Breast epithelium (tissue), 4 donors: ENCODE measurements at regions not wholly inside any gene's neighbourhood (a gene's known extent, or its start where the extent isn't known, plus 50 kb on each side); places are given as distances from the start of the nearest gene placed in this dataset.
A peak's percentile ranks its signal among the peaks of the same experiment; 100 is the strongest.

Source experiments
- DNase-seq, 2 donors: peaks; one replicate each; pipeline ENCODE4 v3.0.0-alpha.2; 2019; ENCODE audit warnings: low spot score in 2 of 2
- H3K27ac ChIP-seq, 2 donors: fragments of 200-600 bp; sonication (generic) in 1 of 2; one replicate each; pipeline ENCODE4 v1.5.1; 2016 to 2019; ENCODE audit warnings: mild to moderate bottlenecking in 1 of 2
- H3K27me3 ChIP-seq, 2 donors: fragments of 200-600 bp; sonication (generic) in 1 of 2; one replicate each; pipeline versions ENCODE4 v1.5.1 to v1.6.0; 2017 to 2019; ENCODE audit warnings: control low read depth in 1 of 2, mild to moderate bottlenecking in 1 of 2
- H3K36me3 ChIP-seq: fragments of 200-600 bp; one replicate; pipeline ENCODE4 v1.5.1; 2019
- H3K4me1 ChIP-seq, 2 donors: fragments of 200-600 bp; sonication (generic); one replicate each; pipeline ENCODE4 v1.5.1; 2016 to 2019; ENCODE audit warnings: control low read depth in 1 of 2
- H3K4me3 ChIP-seq, 3 donors: fragments of 200-600 bp; sonication (generic); 1 replicate in 2 of 3; 2 replicates in 1 of 3; pipeline ENCODE4 v1.5.1; 2016 to 2019; ENCODE audit warnings: mild to moderate bottlenecking in 3 of 3, moderate library complexity in 2 of 3
- H3K9me3 ChIP-seq, 2 donors: fragments of 200-600 bp; sonication (generic) in 1 of 2; one replicate each; pipeline ENCODE4 v1.5.1; 2016 to 2019; ENCODE audit warnings: control low read depth in 1 of 2
- CTCF ChIP-seq, 3 donors: fragments of 450-650 bp; IDR thresholded peaks; one replicate each; pipeline ENCODE4 v1.5.1; 2016 to 2017; ENCODE audit warnings: antibody characterized with exemption in 3 of 3, mild to moderate bottlenecking in 3 of 3, moderate library complexity in 3 of 3
- POLR2A ChIP-seq: fragments of 450-650 bp; IDR thresholded peaks from one replicate; pipeline ENCODE4 v1.6.1; 2016; ENCODE audit warnings: antibody characterized with exemption, mild to moderate bottlenecking, moderate library complexity
- POLR2AphosphoS5 ChIP-seq, 3 donors: sonication (generic); formaldehyde crosslinking; IDR thresholded peaks; one replicate each; pipeline ENCODE4 v1.6.1; 2017; ENCODE audit warnings: antibody characterized with exemption in 3 of 3
- intact Hi-C: fragments of 100-400 bp; cut with DNase I; formaldehyde crosslinking; loops from one replicate; pipeline ENCODE4 v1.15.1; 2023; ENCODE audit warnings: low total_unique reads

- no peaks in the 10 kb centered on the region for H3K9me3 ChIP-seq
- TF ChIP-seq POLR2A (no peak), CTCF (IDR thresholded peaks at IDR 0.05) (no peak), POLR2AphosphoS5 (IDR thresholded peaks at IDR 0.05) (no peak)
- intact Hi-C loops = no loop called here
- no peaks in the 10 kb centered on the region for H3K4me1 ChIP-seq
- H3K27me3 ChIP-seq = no peaks in the 10 kb centered on the region
- H3K36me3 ChIP-seq = no peaks in the 10 kb centered on the region
- H3K4me3 ChIP-seq = no peak overlapping the region
- DNase-seq = no peak
- no peak overlapping the region for H3K27ac ChIP-seq
Observed at GRCh38 chr4:140291259-140291658, 82.2 kb upstream of the SCOC start.

- TF ChIP-seq POLR2AphosphoS5 (IDR thresholded peaks at IDR 0.05) (no peak), POLR2A (no peak), CTCF (IDR thresholded peaks at IDR 0.05) (no peak)
Observed at GRCh38 chr4:140289486-140289885, 84.0 kb upstream of the SCOC start.

GRCh38 chr4:140286456-140286855 is 87.0 kb upstream of the SCOC start:
- intact Hi-C loops = no loop called here
- TF ChIP-seq POLR2AphosphoS5 (IDR thresholded peaks at IDR 0.05) (no peak), CTCF (IDR thresholded peaks at IDR 0.05) (no peak), POLR2A (no peak)
- Histone ChIP-seq H3K4me1 (no peaks in the 10 kb centered on the region), H3K9me3 (no peaks in the 10 kb centered on the region), H3K27me3 (no peaks in the 10 kb centered on the region), H3K4me3 (peak overlapping the region in 1 of 3 donors; percentile 41), H3K27ac (no peak overlapping the region), H3K36me3 (no peaks in the 10 kb centered on the region)
- DNase-seq = no peak

More at GRCh38 chr4:140289486-140289885, 84.0 kb upstream of the SCOC start:
- no peaks in the 10 kb centered on the region for H3K36me3 ChIP-seq
- H3K9me3 ChIP-seq = no peaks in the 10 kb centered on the region
- no peak overlapping the region for H3K27ac ChIP-seq
- H3K27me3 ChIP-seq = no peaks in the 10 kb centered on the region
- H3K4me1 ChIP-seq = no peaks in the 10 kb centered on the region
- no peak for DNase-seq
- intact Hi-C loops = no loop called here
- H3K4me3 ChIP-seq = no peak overlapping the region

GRCh38 chr4:140284456-140284855 is 89.0 kb upstream of the SCOC start:
- DNase-seq = no peak
- Histone ChIP-seq H3K9me3 (no peaks in the 10 kb centered on the region), H3K36me3 (no peaks in the 10 kb centered on the region), H3K4me3 (no peak overlapping the region), H3K27me3 (no peaks in the 10 kb centered on the region), H3K4me1 (no peaks in the 10 kb centered on the region), H3K27ac (no peak overlapping the region)
- intact Hi-C loops = no loop called here
- TF ChIP-seq CTCF (IDR thresholded peaks at IDR 0.05) = no peak
- no peak for TF ChIP-seq POLR2AphosphoS5 (IDR thresholded peaks at IDR 0.05)
- no peak for TF ChIP-seq POLR2A

- no peaks in the 10 kb centered on the region for H3K4me1 ChIP-seq
- intact Hi-C loops = no loop called here
- H3K4me3 ChIP-seq = no peak overlapping the region
- no peaks in the 10 kb centered on the region for H3K9me3 ChIP-seq
- H3K27me3 ChIP-seq = no peaks in the 10 kb centered on the region
- no peak overlapping the region for H3K27ac ChIP-seq
- no peak for DNase-seq
- TF ChIP-seq CTCF (IDR thresholded peaks at IDR 0.05) (no peak), POLR2AphosphoS5 (IDR thresholded peaks at IDR 0.05) (no peak), POLR2A (no peak)
- no peaks in the 10 kb centered on the region for H3K36me3 ChIP-seq
Observed at GRCh38 chr4:140281828-140282552, 91.5 kb upstream of the SCOC start.
